ENCODE measurements at regions not wholly inside any gene's neighbourhood (a gene's known extent, or its start where the extent isn't known, plus 50 kb on each side); places are given as distances from the start of the nearest gene placed in this dataset.

GRCh38 chr21:16709866-16710550 is 802.8 kb upstream of the CXADR start:
- TF ChIP-seq EZH2 (IDR thresholded peaks at IDR 0.05; ENCODE audit: insufficient read depth, poor library complexity, severe bottlenecking), result no peak
- no peak for TF ChIP-seq EZH2phosphoT487 (IDR thresholded peaks at IDR 0.05; ENCODE audit: insufficient read depth, low read depth)

Data from GM23248 (cell line).